ENCODE measurements at regions not wholly inside any gene's neighbourhood (a gene's known extent, or its start where the extent isn't known, plus 50 kb on each side); places are given as distances from the start of the nearest gene placed in this dataset.
"Not testable (repeated sequence)": the region's sequence is repeated elsewhere in the genome, so short reads cannot be mapped to it uniquely, and the experiment has no call there.

- not testable (repeated sequence) for DNase-seq (ENCODE audit: low read depth in 1 of 2, low spot score in 2 of 2); H3K23ac ChIP-seq (ENCODE audit: insufficient read length)
Observed at GRCh38 chr2:36279506-36279905, 76.1 kb upstream of the CRIM1 start.

More at GRCh38 chr2:36279506-36279905, 76.1 kb upstream of the CRIM1 start:
- H3K4me2 ChIP-seq (ENCODE audit: insufficient read depth in 1 of 2, low read depth in 2 of 2, low read length in 2 of 2); H3K4me1 ChIP-seq (replicated peaks in 1 of 4; ENCODE audit: control insufficient read depth in 3 of 4, insufficient read depth in 4 of 4, low read length in 3 of 4); H3K56ac ChIP-seq (replicated peaks; ENCODE audit: insufficient read length, low read depth, low read length); H3K4ac ChIP-seq (replicated peaks; ENCODE audit: insufficient read length, low read depth, low read length); H3K23me2 ChIP-seq (ENCODE audit: low read depth, low read length); H2AFZ ChIP-seq (ENCODE audit: low read length); H3K9ac ChIP-seq (replicated peaks in 1 of 4; ENCODE audit: extremely low read depth in 1 of 4, low read depth in 3 of 4, low read length in 3 of 4); H4K5ac ChIP-seq (ENCODE audit: insufficient read length, low read depth, low read length); H3K79me1 ChIP-seq (ENCODE audit: low read depth, low read length); H2BK120ac ChIP-seq (replicated peaks; ENCODE audit: low read depth, low read length); H2BK15ac ChIP-seq (ENCODE audit: low read length); H2BK12ac ChIP-seq (ENCODE audit: low read depth, low read length); POLR2A ChIA-PET (ENCODE audit: partially characterized antibody); H2AK5ac ChIP-seq (ENCODE audit: low read depth, low read length); H2BK5ac ChIP-seq (ENCODE audit: low read depth, low read length); H4K20me1 ChIP-seq (replicated peaks in 1 of 2; ENCODE audit: control insufficient read depth in 1 of 2, insufficient read depth in 2 of 2, low read length in 2 of 2); H3K4me3 ChIP-seq (ENCODE audit: extremely low read depth in 1 of 4, insufficient read depth in 2 of 4, low read depth in 3 of 4, low read length in 4 of 4); H4K8ac ChIP-seq (ENCODE audit: extremely low read depth, insufficient read depth, low read length); H3K14ac ChIP-seq (ENCODE audit: insufficient read length); H3K27me3 ChIP-seq (replicated peaks in 1 of 4; ENCODE audit: control insufficient read depth in 3 of 4, extremely low read depth in 1 of 4, insufficient read depth in 3 of 4, low read length in 3 of 4); H3K79me2 ChIP-seq (ENCODE audit: control insufficient read depth in 1 of 2, insufficient read depth in 2 of 2, low read length in 2 of 2); FAIRE-seq; H3K18ac ChIP-seq (ENCODE audit: extremely low read depth, low read length); CTCF ChIA-PET (ENCODE audit: partially characterized antibody); H3K27ac ChIP-seq (ENCODE audit: low read depth, low read length); H4K91ac ChIP-seq (replicated peaks; ENCODE audit: insufficient read length, low read length); H2BK20ac ChIP-seq (ENCODE audit: low read length): not testable (repeated sequence)
- peaks cover 0 to 19% (median 0%) of the 10 kb centered on the region in 4 experiments; a peak in 3 of 8 replicates for H3K36me3 ChIP-seq (ENCODE audit: control insufficient read depth in 2 of 4, insufficient read depth in 4 of 4, low read length in 3 of 4)
- 69% methylated on average over 7 of the region's 7 CpGs; no CpG with 5 or more reads in 1 of the 2 experiments for WGBS, 2 experiments (ENCODE audit: extremely low coverage in 1 of 2, insufficient coverage in 1 of 2, insufficient read length in 1 of 2, insufficient replicate concordance in 2 of 2, low coverage in 1 of 2, low lambda C conversion rate in 2 of 2, missing lambda C conversion rate in 1 of 2)
- TF ChIP-seq YY1 (IDR thresholded peaks at IDR 0.05; ENCODE audit: low read depth, low read length) (0 out of 2 replicates have a peak, but pooled peaks have one; percentile 51), CEBPB (IDR thresholded peaks at IDR 0.05; ENCODE audit: low read depth, low read length) (peak; percentile 80), BCL11A (IDR thresholded peaks at IDR 0.05; ENCODE audit: low read depth in 2 of 2, low read length in 2 of 2) (peak in 1 of 2 experiments; percentile 31), SP1 (IDR thresholded peaks at IDR 0.05; ENCODE audit: low read depth, low read length) (peak; percentile 74), TEAD4 (IDR thresholded peaks at IDR 0.05; ENCODE audit: low read depth, low read length) (peak; percentile 64), TCF12 (IDR thresholded peaks at IDR 0.05; ENCODE audit: low read depth, low read length) (0 out of 2 replicates have a peak, but pooled peaks have one; percentile 24), EP300 (IDR thresholded peaks at IDR 0.05; ENCODE audit: borderline replicate concordance in 1 of 2, low read depth in 2 of 2, low read length in 2 of 2) (peak; percentile 46 to 89; a peak in 2 of 3 replicates)
- peaks cover 39 to 40% of the 10 kb centered on the region in 2 experiments for H3K9me3 ChIP-seq (ENCODE audit: insufficient read depth in 2 of 2, low read depth in 1 of 2, low read length in 1 of 2)

All from H1 (cell line).